Skeletal muscle cell (primary cell): ENCODE measurements at regions not wholly inside any gene's neighbourhood (a gene's known extent, or its start where the extent isn't known, plus 50 kb on each side); places are given as distances from the start of the nearest gene placed in this dataset.
"Not testable (repeated sequence)": the region's sequence is repeated elsewhere in the genome, so short reads cannot be mapped to it uniquely, and the experiment has no call there.

Experiments used
- DNase-seq: peaks from one replicate; pipeline ENCODE4 v3.0.0-alpha.2; 2010; ENCODE audit warnings: low read depth
- H3K4me3 ChIP-seq: 2 replicates; pipeline ENCODE4 v1.5.1; 2011; ENCODE audit warnings: low read depth, mild to moderate bottlenecking, control low read depth, low read length, moderate library complexity

DNA sequence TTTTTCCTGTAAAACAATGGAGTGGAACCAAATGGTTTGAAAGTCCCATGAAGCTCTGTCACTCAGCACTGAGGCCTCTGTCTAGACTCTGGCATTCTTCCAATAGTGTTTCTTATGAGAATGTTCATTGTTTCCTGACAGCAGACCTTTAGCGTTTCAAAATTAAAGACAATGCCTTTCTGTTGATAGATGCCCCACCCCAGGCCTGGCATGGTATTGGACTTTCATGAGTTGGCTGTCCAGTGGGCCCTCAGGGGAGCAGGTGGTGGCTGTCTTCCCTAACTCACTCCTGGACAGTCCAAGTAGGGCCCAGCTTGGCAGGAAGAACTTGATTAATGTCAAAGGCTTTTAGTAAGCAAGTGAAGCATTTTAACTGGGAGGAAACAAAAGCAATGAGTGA is 186.5 kb upstream of the CCL2 start:
- no peak for DNase-seq
- H3K4me3 ChIP-seq = no peak overlapping the region

DNA sequence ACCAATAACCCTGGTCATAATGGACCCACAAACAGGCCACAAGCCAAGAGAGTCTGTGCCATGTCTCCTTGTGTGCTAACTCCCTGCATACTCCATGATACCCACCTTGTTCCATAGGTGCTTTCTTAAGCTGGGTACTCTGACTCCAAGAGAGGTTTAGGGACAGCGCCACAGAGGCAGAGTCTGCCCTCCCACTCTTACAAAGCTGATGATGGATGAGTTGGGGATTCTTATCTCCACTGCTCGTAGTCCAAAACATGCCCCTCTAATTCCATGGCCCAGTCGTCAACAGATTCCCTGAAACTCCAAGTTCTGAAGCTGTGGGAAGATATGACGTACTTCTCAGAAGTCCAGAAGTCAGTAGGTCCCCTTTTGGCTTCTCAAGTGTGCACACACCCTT is 184.4 kb upstream of the CCL2 start:
- H3K4me3 ChIP-seq = no peak overlapping the region
- DNase-seq = no peak

DNA sequence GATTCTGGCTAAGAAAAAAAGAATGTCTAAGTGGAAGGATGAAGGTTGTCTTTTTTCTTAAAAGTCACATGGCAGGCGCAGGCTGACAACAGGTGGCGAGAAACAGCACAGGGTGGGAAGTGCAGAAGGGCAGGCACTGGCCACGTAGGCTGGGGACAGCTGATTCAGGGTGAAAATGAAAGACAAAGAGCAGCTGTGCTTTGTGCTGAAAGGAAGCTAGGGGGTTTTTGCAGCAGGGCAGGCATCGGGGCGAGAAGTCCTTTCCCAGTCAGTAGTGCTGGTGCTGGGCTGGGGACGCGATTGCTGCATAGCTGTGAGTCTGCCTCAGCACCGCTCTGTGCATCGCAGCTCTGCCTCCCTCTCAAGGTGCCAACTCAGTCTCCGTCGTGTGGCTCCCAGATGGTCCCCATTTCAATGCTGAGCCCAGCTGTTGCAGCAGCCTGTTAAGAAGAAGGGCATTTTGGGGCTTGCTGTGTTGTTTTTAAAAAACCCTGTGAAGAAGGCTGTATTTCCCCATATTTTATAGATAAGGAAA is 183.1 kb upstream of the CCL2 start:
- H3K4me3 ChIP-seq = no peak overlapping the region
- no peak for DNase-seq

DNA sequence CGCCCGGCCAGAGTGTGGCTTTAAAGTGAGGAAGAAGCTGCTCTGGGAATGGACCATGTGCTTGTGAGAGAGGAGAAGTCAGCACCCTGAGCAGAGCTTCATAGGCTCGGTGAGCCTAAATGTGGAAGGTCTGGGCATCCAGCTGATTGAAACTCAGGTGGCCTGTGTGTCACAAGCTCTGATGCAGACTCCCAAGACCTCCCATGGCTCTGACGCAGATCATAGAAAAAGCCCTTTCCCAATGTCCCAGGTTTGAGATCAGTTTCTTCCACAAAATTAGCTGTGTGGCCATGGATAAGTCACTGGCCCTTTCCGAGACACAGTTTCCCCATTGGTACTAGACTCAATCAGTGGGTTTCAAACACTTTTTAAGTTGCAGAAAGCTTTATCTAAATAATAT is 180.0 kb upstream of the CCL2 start:
- no peak overlapping the region for H3K4me3 ChIP-seq
- DNase-seq = no peak

DNA sequence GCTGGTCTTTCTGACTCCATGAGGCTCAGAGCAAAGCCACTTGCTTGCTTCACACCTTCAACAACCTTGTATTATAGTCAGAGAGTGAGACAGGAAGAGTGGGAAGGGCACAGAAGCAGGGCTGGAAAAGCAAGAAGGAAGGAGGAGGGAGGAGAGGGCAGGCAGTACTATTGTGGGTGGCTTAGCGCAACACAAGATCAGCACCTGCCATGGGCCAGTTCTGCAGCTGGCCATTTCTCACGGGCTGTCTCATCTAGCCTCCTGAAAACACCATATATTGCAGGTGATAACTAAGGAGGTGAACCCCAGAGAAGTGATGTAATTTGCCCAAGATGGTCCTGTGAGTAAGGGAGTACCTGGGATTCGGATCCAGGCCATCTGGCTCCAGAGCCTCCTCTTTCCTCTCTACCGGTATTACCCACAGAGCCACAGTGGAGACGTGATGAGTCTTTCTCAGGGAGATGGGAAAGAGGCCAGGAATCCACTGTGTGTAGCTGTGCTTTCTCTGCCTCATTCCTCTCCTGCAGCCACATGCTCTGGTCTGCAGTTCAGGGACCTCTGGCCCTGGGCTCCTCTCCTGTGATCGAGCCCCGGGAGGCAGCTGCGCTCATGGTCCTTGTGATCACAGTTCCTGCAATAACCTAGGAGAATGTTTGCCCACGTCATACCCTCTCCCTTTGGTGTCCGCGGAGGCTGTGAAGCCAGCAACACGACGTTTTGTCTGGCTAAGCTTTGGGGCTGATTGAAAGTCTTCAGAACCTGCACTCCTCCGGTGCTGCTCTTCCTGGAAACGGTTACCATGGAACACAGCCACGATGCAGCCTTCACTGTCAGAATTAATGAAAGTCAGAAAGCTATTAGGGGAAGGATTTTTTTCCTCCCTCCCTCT is 178.1 kb upstream of the CCL2 start:
- no peak for DNase-seq
- H3K4me3 ChIP-seq = no peak overlapping the region

DNA sequence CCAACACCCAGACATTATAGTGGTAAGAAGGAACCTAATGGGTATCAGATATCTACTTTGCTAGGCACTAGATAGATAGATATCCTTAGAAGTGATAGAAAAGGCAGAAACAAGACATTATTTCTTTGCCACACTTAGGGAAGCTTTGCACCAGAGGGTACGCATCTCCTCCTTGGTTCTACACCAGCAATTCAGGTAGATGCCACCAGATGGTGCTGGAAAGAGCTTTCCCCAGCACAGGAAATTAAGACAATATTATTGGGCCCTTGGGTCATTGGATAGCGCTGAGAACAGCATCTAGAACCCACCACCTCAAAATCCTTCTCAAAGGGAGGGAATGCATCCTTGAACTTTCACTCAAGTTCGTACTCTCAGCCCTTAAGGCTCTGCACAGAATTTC is 173.8 kb upstream of the CCL2 start:
- no peak for DNase-seq
- no peak overlapping the region for H3K4me3 ChIP-seq

DNA sequence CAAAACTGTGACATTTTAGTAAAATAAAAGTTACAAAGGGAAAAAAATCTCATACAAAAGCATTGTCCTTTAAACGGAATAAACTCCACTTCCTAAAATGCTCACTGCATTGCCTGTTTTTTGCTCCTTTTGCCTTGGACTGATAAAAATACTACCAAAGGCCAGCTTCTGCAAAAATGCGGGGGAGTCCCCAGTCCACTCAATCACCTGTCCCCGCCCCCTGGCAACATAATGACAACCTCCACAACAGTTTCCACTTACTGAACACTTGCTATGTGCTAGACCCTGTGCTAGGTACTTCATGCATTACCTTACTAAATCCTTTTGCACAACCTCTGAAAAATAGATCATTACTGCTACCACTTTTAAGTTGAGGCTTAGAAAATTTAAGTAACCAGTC is 172.7 kb upstream of the CCL2 start:
- no peak for DNase-seq
- H3K4me3 ChIP-seq = no peak overlapping the region

DNA sequence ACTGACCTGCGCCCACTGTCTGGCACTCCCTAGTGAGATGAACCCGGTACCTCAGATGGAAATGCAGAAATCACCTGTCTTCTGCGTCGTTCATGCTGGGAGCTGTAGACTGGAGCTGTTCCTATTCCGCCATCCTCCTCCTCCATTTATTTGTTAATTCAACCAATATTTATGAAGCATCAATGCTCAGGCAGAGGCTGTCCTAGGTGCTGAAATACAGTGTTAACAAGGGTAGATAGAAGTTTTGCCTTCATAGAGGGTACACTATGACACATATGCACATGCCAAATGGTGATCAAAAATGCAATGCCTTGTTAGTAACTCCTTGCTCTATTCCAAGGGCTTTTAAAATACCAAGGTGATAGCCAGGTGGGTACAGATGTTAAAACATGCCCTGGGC is 166.0 kb upstream of the CCL2 start:
- H3K4me3 ChIP-seq, DNase-seq: not testable (repeated sequence)

DNA sequence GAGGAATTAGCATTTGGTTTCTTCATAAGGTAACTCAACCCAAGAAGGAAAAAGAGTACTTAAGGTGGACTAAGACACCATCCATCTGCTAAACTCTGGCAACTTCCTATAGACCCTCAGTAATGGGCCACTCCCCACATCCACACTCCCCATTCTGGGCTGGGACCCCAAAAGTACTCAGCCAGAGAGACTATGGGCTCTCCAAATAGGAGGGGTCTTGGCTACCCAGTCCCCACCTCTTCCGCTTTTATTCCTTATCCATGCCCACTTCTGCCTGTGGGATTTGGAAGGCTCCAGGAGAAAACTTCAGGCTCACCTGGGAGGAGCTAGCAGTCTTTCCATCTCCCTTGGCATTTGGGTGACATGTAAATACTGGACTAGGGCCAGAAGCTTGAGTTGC is 164.5 kb upstream of the CCL2 start:
- DNase-seq = no peak
- no peak overlapping the region for H3K4me3 ChIP-seq

DNA sequence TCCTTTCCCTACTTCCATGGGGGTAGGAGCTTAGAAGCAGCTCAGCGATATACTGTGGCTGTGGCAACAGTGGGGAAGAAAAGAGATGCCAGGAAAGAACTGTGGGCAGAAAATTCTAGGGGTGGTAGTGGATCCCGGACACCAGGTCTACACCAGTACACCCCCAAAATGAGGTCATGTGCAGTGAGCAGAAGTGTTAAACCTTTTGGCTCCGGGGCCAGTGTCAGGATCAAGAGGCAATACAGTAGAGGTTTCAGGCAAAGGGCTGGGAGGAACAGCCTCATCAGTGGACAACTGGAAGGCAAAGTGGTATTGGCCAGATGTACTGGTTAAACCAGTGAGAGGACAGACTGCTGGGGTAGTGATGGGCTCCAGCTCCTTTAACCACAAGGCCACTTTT is 163.1 kb upstream of the CCL2 start:
- DNase-seq = no peak
- no peak overlapping the region for H3K4me3 ChIP-seq

DNA sequence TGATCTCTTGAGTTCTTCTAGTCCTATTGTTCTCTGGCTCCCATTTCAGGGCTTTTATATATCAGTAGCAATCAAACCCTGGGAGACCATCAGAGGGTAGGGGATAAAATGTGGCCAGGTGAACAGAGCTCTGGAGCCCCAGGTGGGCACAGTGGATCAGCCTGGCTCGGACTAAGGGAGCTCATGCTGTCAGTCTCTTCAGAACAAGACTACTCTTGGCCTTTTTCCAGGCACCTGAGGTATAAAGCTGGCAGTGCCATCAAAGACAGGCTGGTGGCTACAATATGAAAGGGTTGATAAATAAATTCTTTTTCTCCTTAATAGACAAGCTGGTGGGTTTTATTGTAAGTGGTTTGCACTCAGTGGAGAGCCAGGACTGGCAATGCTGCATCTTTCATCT is 160.0 kb upstream of the CCL2 start:
- no peak overlapping the region for H3K4me3 ChIP-seq
- no peak for DNase-seq

DNA sequence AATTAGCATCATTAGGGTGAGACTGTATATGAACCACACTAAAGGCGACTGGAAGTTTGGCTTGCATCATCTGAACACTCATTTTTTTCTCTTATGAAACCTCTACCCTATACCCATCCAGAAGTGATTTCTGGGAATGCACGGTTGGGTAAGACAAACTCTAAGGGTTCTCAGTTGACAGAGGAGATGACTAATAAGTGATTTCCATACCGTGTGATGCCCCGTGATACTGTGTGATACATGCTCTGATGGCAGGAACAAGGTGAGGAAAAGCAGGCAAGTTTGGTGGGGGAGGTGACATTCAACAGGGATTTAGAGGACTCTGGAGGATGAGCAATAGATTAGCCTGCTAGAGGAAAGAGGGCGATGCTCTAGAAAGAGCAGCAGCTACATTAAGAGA is 156.4 kb upstream of the CCL2 start:
- DNase-seq = no peak
- H3K4me3 ChIP-seq = no peak overlapping the region

DNA sequence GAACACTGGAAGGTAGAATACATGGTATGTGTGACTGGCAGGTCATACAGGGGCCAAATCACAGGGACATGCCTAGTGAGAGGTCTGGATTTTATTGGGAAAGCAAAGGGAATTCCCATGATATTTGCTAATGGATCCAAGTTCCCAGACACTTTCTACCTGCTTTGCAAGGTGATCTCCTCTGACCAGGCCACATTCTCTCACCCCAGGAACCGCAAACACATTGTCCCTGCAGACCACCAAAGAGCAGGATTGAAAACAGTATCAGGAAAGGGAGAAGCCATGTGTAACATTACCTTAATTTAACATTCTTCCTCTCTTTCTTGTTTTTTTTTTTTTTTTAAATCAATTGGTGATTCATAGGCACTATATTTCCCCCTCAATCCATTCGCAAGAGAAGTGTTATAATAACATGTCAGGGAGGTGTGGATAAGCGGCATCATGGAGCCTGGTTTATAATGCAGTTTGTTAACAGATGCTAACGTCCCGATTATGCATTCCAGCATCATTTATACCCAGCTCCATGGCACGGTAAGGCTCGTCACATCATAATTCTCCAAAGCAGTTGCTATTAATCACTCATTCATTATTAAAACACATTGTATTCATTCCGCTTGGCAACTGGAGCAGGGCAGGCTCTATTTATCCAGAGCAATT is 155.1 kb upstream of the CCL2 start:
- DNase-seq = no peak
- H3K4me3 ChIP-seq = no peak overlapping the region

DNA sequence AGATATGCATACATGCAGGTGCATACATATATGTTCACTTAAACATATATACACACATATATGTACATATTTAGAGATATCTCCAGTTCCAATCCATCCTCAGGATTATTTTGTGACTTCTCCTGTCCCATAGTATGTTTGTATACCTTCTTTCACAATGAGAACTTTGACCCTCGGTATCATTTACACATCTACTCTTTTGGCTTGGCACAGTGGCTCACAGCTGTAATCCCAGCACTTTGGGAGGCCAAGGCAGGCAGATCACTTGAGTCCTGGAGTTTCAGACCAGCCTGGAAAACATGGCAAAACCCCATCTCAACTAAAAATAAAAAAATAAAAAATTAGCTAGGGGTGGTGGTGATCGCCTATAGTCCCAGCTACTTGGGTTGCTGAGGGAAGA is 148.1 kb upstream of the CCL2 start:
- H3K4me3 ChIP-seq = no peak overlapping the region
- no peak for DNase-seq

DNA sequence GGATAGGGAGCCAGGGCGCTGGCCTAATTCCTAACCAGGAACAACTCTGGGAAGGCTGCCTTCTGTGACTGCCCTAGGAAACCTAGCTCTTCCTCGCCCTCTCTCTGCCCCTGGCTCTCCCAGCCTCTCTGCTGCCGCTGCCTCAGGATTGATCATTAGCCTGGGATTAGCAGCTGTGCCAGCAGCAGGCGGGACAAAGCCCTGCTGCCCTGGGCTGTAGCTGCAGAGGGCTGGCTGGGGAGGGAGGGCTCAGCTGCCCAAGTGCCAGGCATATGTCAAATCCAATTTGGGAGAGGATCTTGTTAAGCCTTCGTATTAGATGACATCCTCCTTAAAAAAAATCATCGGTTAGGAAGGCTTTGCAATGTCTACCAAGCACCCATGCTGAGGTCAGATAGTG is 144.8 kb upstream of the CCL2 start:
- no peak overlapping the region for H3K4me3 ChIP-seq
- no peak for DNase-seq

DNA sequence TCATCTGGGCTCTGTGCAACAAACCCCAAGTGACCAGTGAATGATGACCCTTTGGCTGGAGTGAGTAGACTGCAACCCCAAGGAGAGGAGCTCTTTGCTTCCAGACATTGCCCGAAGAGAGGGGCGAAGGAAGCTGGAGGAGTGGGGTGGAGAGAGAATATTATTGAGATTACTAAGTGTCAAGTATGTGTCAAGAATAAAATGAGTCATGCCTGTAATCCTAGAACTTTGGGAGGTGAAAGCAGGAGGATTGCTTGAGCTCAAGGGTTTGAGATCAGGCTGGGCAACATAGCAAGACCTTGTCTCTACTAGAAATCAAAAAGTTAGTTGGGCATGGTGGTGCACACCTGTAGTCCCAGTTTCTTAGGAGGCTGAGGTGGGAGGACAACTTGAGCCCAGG is 142.0 kb upstream of the CCL2 start:
- DNase-seq = no peak
- no peak overlapping the region for H3K4me3 ChIP-seq

DNA sequence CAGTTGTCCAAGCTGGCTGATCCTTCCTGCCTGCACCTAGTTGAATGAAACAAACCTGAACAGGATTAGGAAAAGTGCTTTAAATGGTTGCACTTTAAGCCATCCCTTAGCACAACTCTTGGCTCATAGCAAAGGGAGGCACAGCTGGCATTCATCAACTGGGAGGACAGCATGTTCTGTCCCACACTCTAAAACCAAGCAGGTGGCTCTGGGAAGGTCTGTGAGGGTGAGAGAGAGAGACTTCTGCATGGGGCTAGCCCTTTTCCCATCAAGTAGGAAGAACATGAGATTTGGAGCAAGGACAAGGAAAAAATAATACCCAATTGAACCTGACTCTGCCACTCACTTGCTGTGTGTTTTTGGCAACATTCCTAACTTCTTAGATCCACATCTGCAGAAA is 140.9 kb upstream of the CCL2 start:
- no peak overlapping the region for H3K4me3 ChIP-seq
- DNase-seq = no peak

DNA sequence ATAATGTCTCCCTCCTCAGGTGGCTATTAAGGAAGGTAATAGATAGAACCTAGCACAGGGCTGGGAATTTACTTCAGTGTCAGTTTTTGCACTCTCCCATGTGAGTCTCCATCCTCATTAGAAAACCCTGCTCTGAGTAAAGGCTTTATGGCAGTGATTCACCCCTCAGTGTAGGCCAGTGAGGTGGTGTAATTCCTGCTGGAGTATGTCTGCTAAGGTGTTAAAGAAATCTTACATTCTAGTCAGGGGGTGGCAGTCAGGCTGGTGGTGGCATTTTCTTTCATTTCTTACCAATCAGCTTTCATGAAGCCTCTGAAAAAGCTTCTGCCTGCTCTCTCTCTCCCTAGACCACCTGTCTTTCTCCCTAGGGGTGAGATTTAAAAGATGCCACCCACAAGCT is 138.8 kb upstream of the CCL2 start:
- no peak overlapping the region for H3K4me3 ChIP-seq

DNA sequence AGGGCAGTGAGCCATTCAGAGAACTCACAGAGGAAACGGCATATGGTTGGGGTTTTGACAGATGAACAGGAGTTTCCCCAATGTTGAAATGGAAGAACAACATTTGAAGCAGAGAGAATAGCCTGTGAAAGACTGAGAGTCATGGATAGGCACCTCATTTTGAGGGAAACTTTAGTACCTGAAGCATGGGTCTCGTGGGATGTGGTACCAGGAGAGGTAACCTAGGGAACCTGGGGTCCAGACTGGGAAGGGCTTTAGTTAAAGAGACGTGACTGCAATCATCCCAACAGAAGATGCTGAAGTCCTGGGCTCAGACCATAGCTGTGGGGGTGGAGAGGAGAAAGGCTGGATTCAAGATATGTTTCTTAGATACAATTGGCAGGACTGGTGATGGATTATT is 137.8 kb upstream of the CCL2 start:
- DNase-seq = no peak
- no peak overlapping the region for H3K4me3 ChIP-seq

More for the DNA sequence above, 138.8 kb upstream of the CCL2 start:
- no peak for DNase-seq

DNA sequence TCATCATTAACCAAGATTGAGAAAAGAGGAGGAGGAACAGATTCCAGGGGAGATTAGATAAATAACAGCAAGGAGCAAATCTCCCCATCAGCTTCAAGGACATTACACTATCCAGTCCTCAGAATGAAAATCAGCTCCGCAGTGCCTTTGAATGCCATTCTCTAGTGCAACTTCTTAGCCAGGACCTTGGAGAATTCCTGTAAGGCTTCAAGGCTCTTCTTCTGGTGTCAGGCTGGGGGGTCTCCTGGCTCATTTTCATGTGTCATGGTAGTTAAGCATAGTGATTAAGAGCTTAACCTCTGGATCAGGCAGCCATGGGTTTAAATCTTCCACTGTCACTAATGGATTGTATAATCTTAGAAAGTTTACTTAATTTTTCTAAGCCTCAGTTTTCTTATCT is 137.3 kb upstream of the CCL2 start:
- no peak overlapping the region for H3K4me3 ChIP-seq
- no peak for DNase-seq

DNA sequence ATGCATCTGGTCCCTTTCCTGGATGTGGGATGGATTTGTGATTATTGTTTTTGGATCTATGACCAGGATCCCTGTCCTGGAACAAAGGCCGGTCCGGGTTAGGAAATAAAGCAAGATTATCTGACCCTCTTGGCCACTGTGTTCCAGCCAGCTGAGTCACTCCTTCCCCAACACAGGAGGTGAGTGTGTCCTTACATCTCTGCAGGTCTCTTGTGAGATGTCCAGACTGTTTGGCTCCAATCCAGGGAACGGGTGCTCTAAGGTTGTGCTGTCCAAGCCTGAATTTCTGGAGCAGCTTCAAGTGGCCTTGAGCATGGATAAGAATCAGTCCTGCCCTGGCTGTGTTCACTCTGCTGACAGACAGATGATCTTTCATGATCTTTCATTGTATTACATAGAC is 136.5 kb upstream of the CCL2 start:
- no peak overlapping the region for H3K4me3 ChIP-seq
- DNase-seq = no peak
